K562 (cell line): ENCODE measurements at regions not wholly inside any gene's neighbourhood (a gene's known extent, or its start where the extent isn't known, plus 50 kb on each side); places are given as distances from the start of the nearest gene placed in this dataset.
"Not testable (repeated sequence)": the region's sequence is repeated elsewhere in the genome, so short reads cannot be mapped to it uniquely, and the experiment has no call there.

Experiments used
- ATAC-seq: fragments of 200-7000 bp; cut with Tn5 transposase; 3 replicates; pipeline ENCODE4 v1.9.1; 2020; ENCODE audit warnings: moderate library complexity
- BruUV-seq: library from RNA; stranded (reverse); fragments of 400-500 nt; replicated peaks from 2 replicates; lab custom pipeline; 2021; lab: Mats Ljungman, UMichigan
- CTCF ChIA-PET: fragments of 300-600 bp; formaldehyde crosslinking; extraction: SDS; loops from one replicate; lab custom pipeline; 2021; ENCODE audit warnings: low intra/inter-chr PET ratio; lab: Yijun Ruan, JAX
- POLR2A ChIA-PET: fragments of 300-600, 350-650 bp; sonication (Branson Sonifier 250); formaldehyde crosslinking; extraction: SDS; loops from one replicate; lab custom pipeline; 2021; ENCODE audit warnings: antibody characterized with exemption, inconsistent platforms; lab: Yijun Ruan, JAX
- DNase-seq, 4 experiments: peaks; one replicate each; pipeline versions ENCODE4 v3.0.0 to v3.0.0-alpha.2; 2011 to 2018; ENCODE audit warnings: low spot score in 3 of 4, mixed read lengths in 3 of 4; ENCODE audit errors: extremely low read depth in 1 of 4
- FAIRE-seq: peaks from 2 replicates; lab custom pipeline; 2011; peaks lifted over from hg19 to GRCh38; lab: Jason Lieb, UNC
- H2AFZ ChIP-seq: 2 replicates; pipeline ENCODE4 v1.6.0; 2011; ENCODE audit warnings: low read depth, low read length, control low read depth, inconsistent platforms
- H3K27ac ChIP-seq: fragments of 200-600 bp; 3 replicates; pipeline ENCODE4 v1.8.0; 2011; ENCODE audit warnings: low read depth, mild to moderate bottlenecking, control low read depth, inconsistent platforms, low read length, moderate library complexity, mixed read lengths; ENCODE audit errors: extremely low read depth
- H3K27me3 ChIP-seq, 2 experiments: fragments of 300-600 bp in 1 of 2; 2 replicates in 1 of 2; 3 replicates in 1 of 2; pipeline versions ENCODE4 v1.6.0 to v1.8.0; 2011; ENCODE audit warnings: inconsistent platforms in 2 of 2, low read length in 2 of 2, mild to moderate bottlenecking in 1 of 2, mixed read lengths in 1 of 2, moderate library complexity in 1 of 2; ENCODE audit not compliant: control insufficient read depth in 2 of 2, insufficient read depth in 2 of 2
- H3K36me3 ChIP-seq: fragments of 300-600 bp; 3 replicates; pipeline ENCODE4 v1.8.0; 2011; ENCODE audit warnings: mild to moderate bottlenecking, low read length, inconsistent platforms; ENCODE audit not compliant: control insufficient read depth, insufficient read depth
- H3K4me1 ChIP-seq, 2 experiments: fragments of 200-600 bp in 1 of 2; replicated peaks in 1 of 2; 2 replicates in 1 of 2; 3 replicates in 1 of 2; pipeline versions ENCODE4 v1.5.1 to v1.8.0; 2011; ENCODE audit warnings: inconsistent platforms in 2 of 2, low read length in 2 of 2, mild to moderate bottlenecking in 1 of 2, mixed read lengths in 1 of 2, moderate library complexity in 1 of 2; ENCODE audit not compliant: control insufficient read depth in 2 of 2, insufficient read depth in 2 of 2
- H3K4me2 ChIP-seq: 2 replicates; pipeline ENCODE4 v1.6.1; 2011; ENCODE audit warnings: low read length, control low read depth, inconsistent platforms, mixed read lengths; ENCODE audit not compliant: insufficient read depth
- H3K4me3 ChIP-seq: fragments of 200-600 bp; sonication (generic), shearing (Covaris generic); 2 replicates; pipeline ENCODE4 v1.5.1; 2016; ENCODE audit warnings: control low read depth, inconsistent platforms
- H3K79me2 ChIP-seq: fragments of 200-600 bp; 3 replicates; pipeline ENCODE4 v1.8.0; 2011; ENCODE audit warnings: low read length, inconsistent platforms; ENCODE audit not compliant: control insufficient read depth, insufficient read depth
- H3K9ac ChIP-seq, 2 experiments: 2 replicates each; pipeline versions ENCODE4 v1.6.0 to v1.6.1; 2011; ENCODE audit warnings: low read depth in 2 of 2, low read length in 2 of 2, control low read depth in 1 of 2, inconsistent platforms in 1 of 2, mild to moderate bottlenecking in 1 of 2, mixed read lengths in 1 of 2; ENCODE audit not compliant: insufficient read depth in 1 of 2
- H3K9me1 ChIP-seq: one replicate; pipeline ENCODE4 v1.6.0; 2011; ENCODE audit warnings: inconsistent platforms, mild to moderate bottlenecking, low read length, moderate library complexity; ENCODE audit not compliant: control insufficient read depth, insufficient read depth
- H3K9me3 ChIP-seq: replicated peaks from 2 replicates; pipeline ENCODE4 v1.5.1; 2011; ENCODE audit warnings: low read depth, low read length, inconsistent platforms; ENCODE audit not compliant: control insufficient read depth, insufficient read depth
- H4K20me1 ChIP-seq: replicated peaks from 2 replicates; pipeline ENCODE4 v1.6.1; 2011; ENCODE audit warnings: low read length, inconsistent platforms, mixed read lengths; ENCODE audit not compliant: control insufficient read depth, insufficient read depth
- ARID2 ChIP-seq: fragments of 450-650 bp; IDR thresholded peaks from 2 replicates; pipeline ENCODE4 v1.6.1; 2017; ENCODE audit warnings: antibody characterized with exemption, mild to moderate bottlenecking
- CHCHD3 ChIP-seq: fragments of 250-450 bp; sonication (Bioruptor Pico); IDR thresholded peaks from 2 replicates; pipeline ENCODE4 v2.1.2; 2022; ENCODE audit warnings: mild to moderate bottlenecking
- HOMEZ ChIP-seq: fragments of 250-450 bp; sonication (Bioruptor Pico); IDR thresholded peaks from 2 replicates; pipeline ENCODE4 v1.4.0; 2020; ENCODE audit warnings: mild to moderate bottlenecking, moderate library complexity
- MAFF ChIP-seq: IDR thresholded peaks from 2 replicates; pipeline ENCODE4 v1.6.1; 2012; ENCODE audit warnings: low read length, improper control_type of control experiment
- MEIS2 ChIP-seq: fragments of 450-650 bp; IDR thresholded peaks from 2 replicates; pipeline ENCODE4 v1.6.1; 2014; ENCODE audit warnings: mild to moderate bottlenecking; ENCODE audit not compliant: partially characterized antibody
- OTX1 ChIP-seq: fragments of 450-650 bp; formaldehyde crosslinking; IDR thresholded peaks from 2 replicates; pipeline ENCODE4 v1.4.0; 2022; ENCODE audit warnings: mild to moderate bottlenecking
- SNIP1 ChIP-seq: fragments of 450-650 bp; IDR thresholded peaks from 2 replicates; pipeline ENCODE4 v1.7.1; 2017; ENCODE audit warnings: low read depth, mild to moderate bottlenecking
- STAG1 ChIP-seq: sonication (generic); formaldehyde crosslinking; IDR thresholded peaks from 2 replicates; pipeline ENCODE4 v1.5.0; 2020; ENCODE audit warnings: missing genetic modification reagents, borderline replicate concordance
- WGBS: fragments of 100-300 bp; shearing (Covaris generic); methylation state at CpG from one replicate; pipeline ENCODE4 v1.1.6; 2016; ENCODE audit warnings: low coverage, mixed read lengths; ENCODE audit not compliant: insufficient coverage; ENCODE audit errors: missing lambda C conversion rate; 5-methylcytosine and 5-hydroxymethylcytosine counted together
- in situ Hi-C: fragments of 300-500 bp; cut with MboI; formaldehyde crosslinking; loops from 4 replicates; pipeline ENCODE4 v1.15.0; 2018; ENCODE audit warnings: inconsistent platforms, mixed read lengths
- intact Hi-C: fragments of 100-400 bp; cut with micrococcal nuclease; formaldehyde crosslinking; loops from 2 replicates; pipeline ENCODE4 v1.14.2; 2022
- TF ChIP-seq, protein P1 (sequence below): IDR thresholded peaks from 3 replicates; pipeline ENCODE4 v1.6.1; 2011; ENCODE audit warnings: borderline replicate concordance, mild to moderate bottlenecking; ENCODE audit not compliant: insufficient read length, insufficient read depth
- TF ChIP-seq, protein P2 (sequence below): sonication (generic); formaldehyde crosslinking; IDR thresholded peaks from 2 replicates; pipeline ENCODE4 v1.8.0; 2022; ENCODE audit warnings: mild to moderate bottlenecking, missing genetic modification reagents

GRCh38 chr15:62332472-62332871 is 167.4 kb upstream of the C2CD4B start:
- intact Hi-C loops, H3K27ac ChIP-seq, DNase-seq, H3K4me1 ChIP-seq, CTCF ChIA-PET, POLR2A ChIA-PET, H3K36me3 ChIP-seq, BruUV-seq, H3K9me3 ChIP-seq, H2AFZ ChIP-seq, H3K4me3 ChIP-seq, H3K9ac ChIP-seq, ATAC-seq, H3K79me2 ChIP-seq, H3K4me2 ChIP-seq, FAIRE-seq, H3K27me3 ChIP-seq, H4K20me1 ChIP-seq, H3K9me1 ChIP-seq, in situ Hi-C loops: not testable (repeated sequence)
- 32% methylated on average over 3 of the region's 29 CpGs for WGBS

GRCh38 chr15:62334536-62334935 is 169.5 kb upstream of the C2CD4B start:
- H4K20me1 ChIP-seq = no peaks in the 10 kb centered on the region
- TF ChIP-seq HOMEZ (CRISPR knock-in tag) (no peak), ARID2 (no peak), OTX1 (CRISPR knock-in tag) (no peak), STAG1 (CRISPR knock-in tag) (no peak), CHCHD3 (CRISPR knock-in tag) (no peak), SNIP1 (no peak), MEIS2 (no peak), MAFF (no peak)
- TF ChIP-seq, protein P1, sequence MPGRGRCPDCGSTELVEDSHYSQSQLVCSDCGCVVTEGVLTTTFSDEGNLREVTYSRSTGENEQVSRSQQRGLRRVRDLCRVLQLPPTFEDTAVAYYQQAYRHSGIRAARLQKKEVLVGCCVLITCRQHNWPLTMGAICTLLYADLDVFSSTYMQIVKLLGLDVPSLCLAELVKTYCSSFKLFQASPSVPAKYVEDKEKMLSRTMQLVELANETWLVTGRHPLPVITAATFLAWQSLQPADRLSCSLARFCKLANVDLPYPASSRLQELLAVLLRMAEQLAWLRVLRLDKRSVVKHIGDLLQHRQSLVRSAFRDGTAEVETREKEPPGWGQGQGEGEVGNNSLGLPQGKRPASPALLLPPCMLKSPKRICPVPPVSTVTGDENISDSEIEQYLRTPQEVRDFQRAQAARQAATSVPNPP = no peak
- TF ChIP-seq, protein P2, sequence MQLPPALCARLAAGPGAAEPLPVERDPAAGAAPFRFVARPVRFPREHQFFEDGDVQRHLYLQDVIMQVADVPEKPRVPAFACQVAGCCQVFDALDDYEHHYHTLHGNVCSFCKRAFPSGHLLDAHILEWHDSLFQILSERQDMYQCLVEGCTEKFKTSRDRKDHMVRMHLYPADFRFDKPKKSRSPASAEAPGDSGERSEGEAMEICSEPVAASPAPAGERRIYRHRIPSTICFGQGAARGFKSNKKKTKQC = no peak
- H3K9me3 ChIP-seq = no peaks in the 10 kb centered on the region
- ATAC-seq (no peak), FAIRE-seq (no peak), DNase-seq (no peak)
- no peaks in the 10 kb centered on the region for H3K4me1 ChIP-seq
- H3K27me3 ChIP-seq = peaks cover 4 to 22% of the 10 kb centered on the region in 2 experiments; a peak in 3 of 5 replicates
- ChIA-PET POLR2A (interaction anchor here (0.6 kb wide), 1 partner anchor 284 kb away, joined by 3 read pairs; no protein-coding TSS in a partner anchor), CTCF (no interaction called here)
- H3K9ac ChIP-seq = no peak overlapping the region
- H3K9me1 ChIP-seq = no peaks in the 10 kb centered on the region
- no peaks in the 10 kb centered on the region for H3K79me2 ChIP-seq
- H3K27ac ChIP-seq = no peak overlapping the region
- H3K4me2 ChIP-seq = no peak overlapping the region
- no peaks in the 10 kb centered on the region for H3K36me3 ChIP-seq
- H3K4me3 ChIP-seq = no peak overlapping the region
- no peak overlapping the region for H2AFZ ChIP-seq
- intact Hi-C loops (no loop called here), in situ Hi-C loops (no loop called here)
- BruUV-seq = no TSS peak
